Left colon (tissue), 2 donors: ENCODE measurements at regions not wholly inside any gene's neighbourhood (a gene's known extent, or its start where the extent isn't known, plus 50 kb on each side); places are given as distances from the start of the nearest gene placed in this dataset.

Experiments
- ATAC-seq: fragments of 200-7000 bp; cut with Tn5 transposase; one replicate; pipeline ENCODE4 v1.9.1; 2020; ENCODE audit warnings: mild to moderate bottlenecking, moderate library complexity
- DNase-seq, 2 donors: peaks; one replicate each; pipeline ENCODE4 v3.0.0-alpha.2; 2020
- intact Hi-C, 2 donors: fragments of 100-400 bp; cut with DNase I in 1 of 2; cut with micrococcal nuclease in 1 of 2; formaldehyde crosslinking; loops; one replicate each; pipeline versions ENCODE4 v1.11.2 to v1.14.0; 2022; cut with DNase I, micrococcal nuclease
- donor health status: DM: no; HTN: no; CAD: no.
- donor health status: DM: yes; HTN: yes; CAD: no.

DNA sequence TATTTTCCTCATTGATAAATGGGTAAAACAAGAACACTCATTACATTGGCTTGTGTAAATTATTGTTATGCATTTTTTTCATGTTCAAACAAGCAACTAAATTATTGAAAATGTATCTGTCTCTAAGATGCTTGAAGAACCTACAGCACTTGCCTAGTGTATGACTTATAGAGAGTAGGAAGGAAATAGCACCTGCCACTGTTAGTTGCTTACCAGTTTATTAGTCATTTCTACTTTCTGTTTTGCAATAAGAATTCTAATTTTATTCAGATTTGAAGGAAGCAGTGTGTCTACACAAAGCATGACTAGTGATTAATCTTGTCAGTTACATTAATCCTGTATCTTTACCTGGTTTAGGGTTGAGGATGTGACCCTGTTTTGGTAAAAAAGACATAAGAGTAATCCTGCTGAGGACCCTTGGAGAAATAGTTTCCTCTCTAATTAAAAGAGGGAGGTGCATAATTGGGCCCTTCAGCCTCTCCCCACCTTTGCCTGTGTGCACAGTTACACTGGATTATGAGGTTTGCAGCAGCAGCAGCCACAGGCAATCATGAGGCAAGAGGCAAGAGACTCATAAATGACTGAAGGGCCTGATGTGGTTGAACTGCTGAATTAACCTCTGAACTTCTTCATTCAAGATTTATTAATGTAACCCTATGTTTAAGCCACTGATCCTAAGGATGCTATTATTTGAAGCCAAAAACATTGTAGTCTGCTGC, 1202.1 kb downstream of the ADGRL3 start:
- ATAC-seq (no peak), DNase-seq (no peak)
- intact Hi-C loops: no loop called here

DNA sequence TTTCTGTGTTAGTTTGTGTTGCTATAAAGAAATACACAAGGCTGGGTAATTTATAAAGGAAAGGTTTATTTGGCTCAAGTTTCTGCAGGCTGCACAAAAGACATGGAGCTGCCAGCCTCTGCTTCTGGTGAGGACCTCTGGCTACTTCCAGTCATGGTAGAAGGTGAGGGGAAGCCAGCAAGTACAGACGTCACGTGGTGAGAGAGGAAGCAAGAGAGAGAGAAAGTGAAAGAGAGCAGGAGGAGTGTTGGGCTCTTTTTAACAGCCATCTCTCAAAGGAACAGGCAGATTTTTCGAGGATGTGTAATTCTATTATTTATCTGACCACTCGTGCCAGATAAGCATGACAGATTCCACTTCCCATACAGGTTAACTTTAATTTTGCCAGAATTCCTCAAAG, 1199.1 kb downstream of the ADGRL3 start:
- ATAC-seq (no peak), DNase-seq (no peak)
- intact Hi-C loops: no loop called here

GRCh38 chr4:62398318-62398717, 1198.2 kb downstream of the ADGRL3 start:
- ATAC-seq: no peak
- intact Hi-C loops: no loop called here
- DNase-seq: no peak

GRCh38 chr4:62394766-62395165, 1194.6 kb downstream of the ADGRL3 start:
- intact Hi-C loops: no loop called here
- no peak for DNase-seq
- no peak for ATAC-seq

DNA sequence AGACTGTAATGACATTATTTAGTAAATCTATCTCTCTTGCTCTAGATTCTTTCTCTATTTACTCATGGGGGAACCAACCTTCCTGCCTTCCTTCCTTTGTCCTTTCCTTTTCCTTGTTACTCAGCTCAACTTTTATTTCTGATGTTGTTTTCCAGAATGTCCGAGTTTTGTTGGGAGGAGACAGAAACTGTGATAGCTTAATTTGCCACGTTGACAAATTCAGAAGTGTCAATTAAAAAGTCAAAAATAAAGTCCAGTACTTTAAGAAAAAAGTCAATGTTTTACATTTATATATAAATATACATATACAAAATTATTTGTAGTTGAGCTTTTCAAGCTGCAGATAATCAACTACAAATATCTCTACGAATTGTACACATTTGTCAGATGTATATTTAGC, 1187.7 kb downstream of the ADGRL3 start:
- no peak for DNase-seq
- no peak for ATAC-seq
- intact Hi-C loops: no loop called here

- intact Hi-C loops: no loop called here
Observed at GRCh38 chr4:62377700-62378099, 1177.6 kb downstream of the ADGRL3 start.

GRCh38 chr4:62377245-62377644, 1177.1 kb downstream of the ADGRL3 start:
- ATAC-seq (no peak), DNase-seq (no peak)
- intact Hi-C loops: no loop called here

More at GRCh38 chr4:62377700-62378099, 1177.6 kb downstream of the ADGRL3 start:
- DNase-seq: no peak
- no peak for ATAC-seq

GRCh38 chr4:62366939-62367338, 1166.8 kb downstream of the ADGRL3 start:
- intact Hi-C loops: no loop called here
- ATAC-seq (no peak), DNase-seq (no peak)

DNA sequence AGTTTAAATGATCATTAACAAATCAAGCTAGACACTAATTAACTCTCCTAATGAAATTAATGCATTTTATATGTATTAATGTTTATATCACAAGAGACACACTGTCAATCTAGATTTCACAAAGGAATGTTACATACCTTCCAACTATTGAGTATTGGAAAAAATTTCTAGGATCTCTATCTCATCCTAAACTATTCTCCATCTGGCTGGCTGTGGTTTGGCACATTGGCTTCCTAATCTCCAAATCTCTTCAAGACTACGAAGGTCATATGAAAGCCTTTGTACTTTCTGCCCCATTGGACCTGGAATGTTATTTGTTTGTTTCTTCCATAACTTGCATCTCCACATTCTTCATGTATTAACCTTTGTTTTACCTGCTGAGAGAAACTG, 1160.0 kb downstream of the ADGRL3 start:
- intact Hi-C loops: no loop called here
- no peak for ATAC-seq
- DNase-seq: no peak

GRCh38 chr4:62359441-62360155, 1159.5 kb downstream of the ADGRL3 start:
- no peak for DNase-seq
- ATAC-seq: no peak
- intact Hi-C loops: no loop called here

DNA sequence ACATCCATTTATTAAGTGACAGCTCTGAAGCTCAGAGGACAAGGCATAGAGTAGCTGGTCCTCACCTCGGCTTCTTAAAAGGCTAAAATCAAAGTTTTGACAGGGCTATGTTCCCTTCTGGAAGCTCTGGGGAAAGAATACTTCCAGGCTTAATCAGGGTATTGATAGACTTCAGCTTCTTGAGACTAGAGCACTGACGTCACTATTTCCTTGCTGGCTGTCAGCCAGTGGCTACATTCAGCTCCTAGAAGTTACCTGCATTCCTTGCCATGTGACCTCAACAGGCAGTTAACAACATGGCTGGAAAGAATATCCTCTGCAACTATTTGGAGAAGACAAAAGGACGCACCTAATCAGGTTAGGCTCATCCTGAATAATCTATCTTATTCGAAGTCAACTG, 1144.8 kb downstream of the ADGRL3 start:
- DNase-seq: no peak
- intact Hi-C loops: no loop called here
- ATAC-seq: no peak

DNA sequence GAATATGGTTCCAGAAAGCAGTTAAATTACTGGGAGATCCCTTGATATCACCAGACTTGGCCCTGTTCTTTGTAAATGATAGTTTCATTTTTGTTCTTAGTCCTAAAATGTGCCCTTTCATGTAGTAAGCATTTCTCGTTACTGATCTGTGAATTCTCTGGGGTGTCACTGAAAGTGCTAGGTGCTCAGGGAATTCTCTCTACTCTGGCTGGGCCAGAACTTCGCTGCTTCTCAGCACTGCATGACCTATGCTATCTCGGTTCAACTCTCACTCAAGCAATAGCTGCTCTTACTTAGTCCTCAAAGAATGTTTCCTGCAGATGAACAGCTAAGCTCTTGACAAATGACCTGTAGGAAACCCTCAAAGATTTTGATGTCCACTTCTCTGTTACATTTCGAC, 1144.3 kb downstream of the ADGRL3 start:
- ATAC-seq (no peak), DNase-seq (no peak)
- intact Hi-C loops: no loop called here

DNA sequence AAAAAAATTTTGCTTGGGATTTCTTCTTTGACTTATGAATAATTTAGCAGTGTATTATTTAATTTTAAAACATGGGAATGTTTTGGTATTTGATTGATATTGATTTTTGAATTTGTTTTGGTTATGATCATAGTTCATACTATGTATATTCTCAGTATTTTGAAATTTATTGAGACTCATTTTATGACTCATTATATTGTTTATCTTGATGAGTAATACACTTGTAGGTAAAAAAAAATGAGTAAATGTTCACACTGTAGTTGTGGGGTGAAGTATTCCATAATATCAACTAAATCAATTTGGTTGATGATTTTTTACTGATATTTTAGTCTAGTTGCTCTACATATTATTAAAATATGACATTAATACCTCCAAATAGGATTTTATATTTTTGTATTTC, 1142.2 kb downstream of the ADGRL3 start:
- DNase-seq: no peak
- no peak for ATAC-seq
- intact Hi-C loops: no loop called here

- ATAC-seq: no peak
- no peak for DNase-seq
- intact Hi-C loops: no loop called here
Observed at GRCh38 chr4:62328526-62328925, 1128.4 kb downstream of the ADGRL3 start.

GRCh38 chr4:62327612-62328297, 1127.6 kb downstream of the ADGRL3 start:
- ATAC-seq (no peak), DNase-seq (no peak)
- intact Hi-C loops: no loop called here

- DNase-seq: peak in 1 of 2 donors; percentile 4
- intact Hi-C loops: no loop called here
- no peak for ATAC-seq
Observed at GRCh38 chr4:62324215-62324614, 1124.1 kb downstream of the ADGRL3 start.

DNA sequence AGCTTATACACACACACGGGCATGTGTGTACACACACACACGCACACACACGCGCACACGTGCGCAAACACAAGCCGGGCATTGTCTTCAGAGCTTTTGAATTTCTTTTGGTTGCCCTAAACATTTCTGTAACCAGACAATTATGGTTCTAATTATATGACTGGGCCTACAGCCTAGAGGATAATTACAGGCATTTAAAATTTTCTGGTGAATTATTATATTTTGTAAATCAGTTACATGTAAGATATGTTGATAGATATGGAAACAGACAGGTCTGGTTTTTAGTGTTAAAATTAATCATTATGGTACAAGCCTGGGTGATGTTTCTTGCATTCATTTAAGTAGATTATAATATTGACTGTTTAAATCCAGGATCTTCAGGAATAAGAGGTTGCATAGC, 1120.5 kb downstream of the ADGRL3 start:
- no peak for DNase-seq
- intact Hi-C loops: no loop called here
- no peak for ATAC-seq

DNA sequence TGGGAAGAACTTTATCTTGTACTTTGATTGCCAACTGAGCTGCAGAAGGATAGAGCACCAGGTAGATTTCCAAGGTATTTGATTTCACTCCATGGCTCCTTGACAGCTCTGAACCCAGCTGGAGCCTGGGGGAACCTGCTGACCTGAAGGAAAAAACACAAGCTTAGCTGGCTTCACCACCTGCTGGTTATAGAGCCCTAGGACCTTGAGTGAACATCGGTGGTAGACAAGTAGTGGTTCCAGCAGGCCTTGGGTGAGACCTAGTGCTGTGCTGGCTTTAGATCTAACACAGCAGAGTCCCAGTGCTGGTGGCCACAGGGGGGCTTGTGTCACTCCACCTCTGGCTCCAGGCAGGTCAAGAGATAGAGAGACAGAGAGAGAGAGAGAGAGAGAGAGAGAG, 1102.6 kb downstream of the ADGRL3 start:
- ATAC-seq (no peak), DNase-seq (no peak)
- intact Hi-C loops: no loop called here

- ATAC-seq: no peak
- DNase-seq: no peak
- intact Hi-C loops: no loop called here
Observed at GRCh38 chr4:62301500-62301899, 1101.4 kb downstream of the ADGRL3 start.

DNA sequence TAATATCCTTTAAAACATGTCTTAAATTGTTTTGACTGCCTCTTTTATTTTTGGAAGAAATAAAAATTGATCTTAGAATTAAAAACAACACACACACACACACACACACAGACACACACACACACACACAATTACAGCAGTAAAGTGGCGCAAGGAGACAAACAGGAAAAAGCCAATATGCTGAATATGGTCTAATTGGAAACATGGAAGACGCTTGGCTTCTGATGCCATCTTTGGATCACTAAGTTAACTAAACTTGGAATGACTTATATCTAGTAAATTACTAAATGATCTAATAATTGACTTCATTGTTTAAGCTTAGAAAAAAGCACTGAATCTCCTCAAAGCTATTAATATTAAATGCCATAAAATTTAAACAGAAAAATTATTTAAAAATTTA, 1093.4 kb downstream of the ADGRL3 start:
- DNase-seq: no peak
- ATAC-seq: no peak
- intact Hi-C loops: no loop called here
